ENCODE measurements at regions not wholly inside any gene's neighbourhood (a gene's known extent, or its start where the extent isn't known, plus 50 kb on each side); places are given as distances from the start of the nearest gene placed in this dataset.

DNA sequence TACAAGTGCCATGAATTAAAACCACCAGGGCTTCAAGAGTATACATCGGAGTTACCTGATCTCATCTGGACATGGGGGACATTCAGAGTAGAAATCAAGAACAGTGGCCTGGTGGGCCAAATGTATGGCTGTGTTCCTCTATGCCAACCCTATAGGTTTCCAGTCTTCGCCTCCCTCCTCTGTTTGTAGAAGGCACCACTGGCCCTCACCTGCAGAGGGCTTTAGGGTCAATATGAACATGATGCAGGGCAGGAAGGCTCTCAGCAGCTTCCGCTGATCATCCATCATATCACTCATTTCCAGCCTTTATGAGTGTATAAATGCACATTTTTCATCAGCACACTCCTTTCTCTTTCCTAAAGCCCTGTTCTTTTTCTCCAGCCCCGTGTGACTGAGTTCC lies 555.5 kb upstream of the BRINP1 start:
- Histone ChIP-seq H3K9me3 (ENCODE audit: control insufficient read depth, insufficient read depth, low read depth, low read length) (no peaks in the 10 kb centered on the region), H3K4me1 (ENCODE audit: control insufficient read depth, insufficient read depth, low read length) (no peaks in the 10 kb centered on the region), H3K4me3 (ENCODE audit: low read depth, low read length) (no peak overlapping the region), H3K36me3 (ENCODE audit: control insufficient read depth in 2 of 2, insufficient read depth in 1 of 2, low read length in 2 of 2) (no peaks in the 10 kb centered on the region), H3K27ac (ENCODE audit: extremely low read depth, low read depth, low read length) (no peak overlapping the region)
- ChIA-PET POLR2A (no interaction called here), CTCF (interaction anchor here (0.6 kb wide), 1 partner anchor 166 kb away, joined by 3 read pairs; no protein-coding TSS in a partner anchor)
- TF ChIP-seq, protein P1, sequence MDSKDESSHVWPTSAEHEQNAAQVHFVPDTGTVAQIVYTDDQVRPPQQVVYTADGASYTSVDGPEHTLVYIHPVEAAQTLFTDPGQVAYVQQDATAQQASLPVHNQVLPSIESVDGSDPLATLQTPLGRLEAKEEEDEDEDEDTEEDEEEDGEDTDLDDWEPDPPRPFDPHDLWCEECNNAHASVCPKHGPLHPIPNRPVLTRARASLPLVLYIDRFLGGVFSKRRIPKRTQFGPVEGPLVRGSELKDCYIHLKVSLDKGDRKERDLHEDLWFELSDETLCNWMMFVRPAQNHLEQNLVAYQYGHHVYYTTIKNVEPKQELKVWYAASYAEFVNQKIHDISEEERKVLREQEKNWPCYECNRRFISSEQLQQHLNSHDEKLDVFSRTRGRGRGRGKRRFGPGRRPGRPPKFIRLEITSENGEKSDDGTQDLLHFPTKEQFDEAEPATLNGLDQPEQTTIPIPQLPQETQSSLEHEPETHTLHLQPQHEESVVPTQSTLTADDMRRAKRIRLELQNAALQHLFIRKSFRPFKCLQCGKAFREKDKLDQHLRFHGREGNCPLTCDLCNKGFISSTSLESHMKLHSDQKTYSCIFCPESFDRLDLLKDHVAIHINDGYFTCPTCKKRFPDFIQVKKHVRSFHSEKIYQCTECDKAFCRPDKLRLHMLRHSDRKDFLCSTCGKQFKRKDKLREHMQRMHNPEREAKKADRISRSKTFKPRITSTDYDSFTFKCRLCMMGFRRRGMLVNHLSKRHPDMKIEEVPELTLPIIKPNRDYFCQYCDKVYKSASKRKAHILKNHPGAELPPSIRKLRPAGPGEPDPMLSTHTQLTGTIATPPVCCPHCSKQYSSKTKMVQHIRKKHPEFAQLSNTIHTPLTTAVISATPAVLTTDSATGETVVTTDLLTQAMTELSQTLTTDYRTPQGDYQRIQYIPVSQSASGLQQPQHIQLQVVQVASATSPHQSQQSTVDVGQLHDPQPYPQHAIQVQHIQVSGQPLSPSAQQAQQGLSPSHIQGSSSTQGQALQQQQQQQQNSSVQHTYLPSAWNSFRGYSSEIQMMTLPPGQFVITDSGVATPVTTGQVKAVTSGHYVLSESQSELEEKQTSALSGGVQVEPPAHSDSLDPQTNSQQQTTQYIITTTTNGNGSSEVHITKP (tag by site-specific recombination; IDR thresholded peaks at IDR 0.05) = no peak
- TF ChIP-seq YY2 (tag by site-specific recombination; IDR thresholded peaks at IDR 0.05) (no peak), ZNF837 (tag by site-specific recombination; IDR thresholded peaks at IDR 0.05) (no peak), ZNF76 (tag by site-specific recombination; IDR thresholded peaks at IDR 0.05; ENCODE audit: borderline replicate concordance, low read depth) (no peak), ZNF140 (tag by site-specific recombination; IDR thresholded peaks at IDR 0.05) (no peak)

- Histone ChIP-seq H3K4me1 (ENCODE audit: control insufficient read depth, insufficient read depth, low read length) (no peaks in the 10 kb centered on the region), H3K27ac (ENCODE audit: extremely low read depth, low read depth, low read length) (no peak overlapping the region), H3K4me3 (ENCODE audit: low read depth, low read length) (no peak overlapping the region), H3K9me3 (ENCODE audit: control insufficient read depth, insufficient read depth, low read depth, low read length) (no peaks in the 10 kb centered on the region), H3K36me3 (ENCODE audit: control insufficient read depth in 2 of 2, insufficient read depth in 1 of 2, low read length in 2 of 2) (no peaks in the 10 kb centered on the region)
- CTCF ChIA-PET = no interaction called here
- POLR2A ChIA-PET = no interaction called here
- TF ChIP-seq ZNF19 (tag by site-specific recombination; IDR thresholded peaks at IDR 0.05; ENCODE audit: low read depth) = no peak
- no peak for TF ChIP-seq ZNF768 (tag by site-specific recombination; IDR thresholded peaks at IDR 0.05)
- no peak for TF ChIP-seq MYNN (tag by site-specific recombination; IDR thresholded peaks at IDR 0.05; ENCODE audit: borderline replicate concordance)
- TF ChIP-seq ZXDB (tag by site-specific recombination; IDR thresholded peaks at IDR 0.05) = no peak
- TF ChIP-seq ZNF391 (tag by site-specific recombination; IDR thresholded peaks at IDR 0.05; ENCODE audit: borderline replicate concordance, low read depth) = no peak
- TF ChIP-seq TRIM28 (IDR thresholded peaks at IDR 0.05; ENCODE audit: borderline replicate concordance, low read length) = no peak
- TF ChIP-seq GLIS2 (tag by site-specific recombination; IDR thresholded peaks at IDR 0.05) = no peak
- 0 out of 2 replicates have a peak, but pooled peaks have one; percentile 5 for TF ChIP-seq ATF2 (tag by site-specific recombination; IDR thresholded peaks at IDR 0.05; ENCODE audit: low read depth)
- TF ChIP-seq, protein P2, sequence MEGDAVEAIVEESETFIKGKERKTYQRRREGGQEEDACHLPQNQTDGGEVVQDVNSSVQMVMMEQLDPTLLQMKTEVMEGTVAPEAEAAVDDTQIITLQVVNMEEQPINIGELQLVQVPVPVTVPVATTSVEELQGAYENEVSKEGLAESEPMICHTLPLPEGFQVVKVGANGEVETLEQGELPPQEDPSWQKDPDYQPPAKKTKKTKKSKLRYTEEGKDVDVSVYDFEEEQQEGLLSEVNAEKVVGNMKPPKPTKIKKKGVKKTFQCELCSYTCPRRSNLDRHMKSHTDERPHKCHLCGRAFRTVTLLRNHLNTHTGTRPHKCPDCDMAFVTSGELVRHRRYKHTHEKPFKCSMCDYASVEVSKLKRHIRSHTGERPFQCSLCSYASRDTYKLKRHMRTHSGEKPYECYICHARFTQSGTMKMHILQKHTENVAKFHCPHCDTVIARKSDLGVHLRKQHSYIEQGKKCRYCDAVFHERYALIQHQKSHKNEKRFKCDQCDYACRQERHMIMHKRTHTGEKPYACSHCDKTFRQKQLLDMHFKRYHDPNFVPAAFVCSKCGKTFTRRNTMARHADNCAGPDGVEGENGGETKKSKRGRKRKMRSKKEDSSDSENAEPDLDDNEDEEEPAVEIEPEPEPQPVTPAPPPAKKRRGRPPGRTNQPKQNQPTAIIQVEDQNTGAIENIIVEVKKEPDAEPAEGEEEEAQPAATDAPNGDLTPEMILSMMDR (tag by site-specific recombination; IDR thresholded peaks at IDR 0.05) = no peak
Measured at GRCh38 chr9:119917175-119917574, 547.9 kb upstream of the BRINP1 start.

DNA sequence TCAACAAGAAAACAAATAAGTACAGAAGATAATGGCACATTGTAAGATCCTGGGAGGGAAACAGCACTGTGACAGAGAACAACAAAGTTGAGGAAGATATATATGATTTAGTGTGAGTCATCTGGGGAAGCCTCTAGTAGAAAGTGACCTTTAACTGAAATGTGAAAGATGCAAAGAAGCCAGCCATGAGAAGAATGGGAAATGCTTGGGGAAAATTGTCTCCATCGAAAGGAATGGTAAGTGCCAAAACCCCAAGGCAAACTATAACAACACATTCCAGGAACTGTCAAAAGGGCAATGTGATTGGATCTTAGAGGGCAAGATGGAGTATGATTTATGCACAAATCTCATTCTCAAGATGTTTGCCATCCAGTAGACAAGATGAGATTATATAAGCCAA lies 537.8 kb upstream of the BRINP1 start:
- Histone ChIP-seq H3K9me3 (ENCODE audit: control insufficient read depth, insufficient read depth, low read depth, low read length) (no peaks in the 10 kb centered on the region), H3K4me3 (ENCODE audit: low read depth, low read length) (no peak overlapping the region), H3K36me3 (ENCODE audit: control insufficient read depth in 2 of 2, insufficient read depth in 1 of 2, low read length in 2 of 2) (no peaks in the 10 kb centered on the region), H3K27ac (ENCODE audit: extremely low read depth, low read depth, low read length) (no peak overlapping the region), H3K4me1 (ENCODE audit: control insufficient read depth, insufficient read depth, low read length) (no peaks in the 10 kb centered on the region)
- CTCF ChIA-PET = no interaction called here
- POLR2A ChIA-PET = no interaction called here
- no peak for TF ChIP-seq ZNF449 (tag by site-specific recombination; IDR thresholded peaks at IDR 0.05)
- no peak for TF ChIP-seq ATF2 (tag by site-specific recombination; IDR thresholded peaks at IDR 0.05; ENCODE audit: low read depth)
- TF ChIP-seq ZIC2 (tag by site-specific recombination; IDR thresholded peaks at IDR 0.05) = no peak

Data from HEK293 (cell line).